ENCODE measurements at regions not wholly inside any gene's neighbourhood (a gene's known extent, or its start where the extent isn't known, plus 50 kb on each side); places are given as distances from the start of the nearest gene placed in this dataset.

GRCh38 chr6:6893701-6894100 is 214.1 kb upstream of the RREB1 start:
- TF ChIP-seq, protein P1, sequence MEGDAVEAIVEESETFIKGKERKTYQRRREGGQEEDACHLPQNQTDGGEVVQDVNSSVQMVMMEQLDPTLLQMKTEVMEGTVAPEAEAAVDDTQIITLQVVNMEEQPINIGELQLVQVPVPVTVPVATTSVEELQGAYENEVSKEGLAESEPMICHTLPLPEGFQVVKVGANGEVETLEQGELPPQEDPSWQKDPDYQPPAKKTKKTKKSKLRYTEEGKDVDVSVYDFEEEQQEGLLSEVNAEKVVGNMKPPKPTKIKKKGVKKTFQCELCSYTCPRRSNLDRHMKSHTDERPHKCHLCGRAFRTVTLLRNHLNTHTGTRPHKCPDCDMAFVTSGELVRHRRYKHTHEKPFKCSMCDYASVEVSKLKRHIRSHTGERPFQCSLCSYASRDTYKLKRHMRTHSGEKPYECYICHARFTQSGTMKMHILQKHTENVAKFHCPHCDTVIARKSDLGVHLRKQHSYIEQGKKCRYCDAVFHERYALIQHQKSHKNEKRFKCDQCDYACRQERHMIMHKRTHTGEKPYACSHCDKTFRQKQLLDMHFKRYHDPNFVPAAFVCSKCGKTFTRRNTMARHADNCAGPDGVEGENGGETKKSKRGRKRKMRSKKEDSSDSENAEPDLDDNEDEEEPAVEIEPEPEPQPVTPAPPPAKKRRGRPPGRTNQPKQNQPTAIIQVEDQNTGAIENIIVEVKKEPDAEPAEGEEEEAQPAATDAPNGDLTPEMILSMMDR (IDR thresholded peaks at IDR 0.05; ENCODE audit: extremely low read depth in 1 of 2, insufficient read depth in 1 of 2, low read depth in 1 of 2, low read length in 2 of 2), result no peak
- no peak for TF ChIP-seq FOS (IDR thresholded peaks at IDR 0.05; ENCODE audit: borderline replicate concordance, insufficient read depth, low read length)
- TF ChIP-seq JUN (IDR thresholded peaks at IDR 0.05; ENCODE audit: borderline replicate concordance, insufficient read depth, insufficient read length, low read depth), result no peak
- TF ChIP-seq POLR2AphosphoS5 (IDR thresholded peaks at IDR 0.05; ENCODE audit: insufficient read depth, low read depth, low read length), result no peak
